Hepatocyte (in vitro differentiated cells): ENCODE measurements at regions not wholly inside any gene's neighbourhood (a gene's known extent, or its start where the extent isn't known, plus 50 kb on each side); places are given as distances from the start of the nearest gene placed in this dataset.

Experiments
- CTCF ChIP-seq: fragments of 200-600 bp; sonication (generic); IDR thresholded peaks from 2 replicates; pipeline ENCODE4 v1.5.1; 2016; ENCODE audit warnings: antibody characterized with exemption, mild to moderate bottlenecking; ENCODE audit not compliant: poor library complexity
- EZH2 ChIP-seq: fragments of 200-600 bp; sonication (generic); IDR thresholded peaks from 2 replicates; pipeline ENCODE4 v1.6.1; 2016; ENCODE audit warnings: antibody characterized with exemption, mild to moderate bottlenecking, borderline replicate concordance
- EZH2phosphoT487 ChIP-seq: fragments of 200-600 bp; sonication (generic); IDR thresholded peaks from one replicate; pipeline ENCODE4 v1.6.1; 2018; ENCODE audit warnings: antibody characterized with exemption, mild to moderate bottlenecking, low read depth, moderate library complexity; ENCODE audit not compliant: unreplicated experiment, severe bottlenecking

GRCh38 chr10:29202386-29202940 is 86.4 kb upstream of the LYZL1 start:
- TF ChIP-seq EZH2 (no peak), CTCF (no peak), EZH2phosphoT487 (no peak)
